CD14-positive monocyte (primary cell): ENCODE measurements at regions not wholly inside any gene's neighbourhood (a gene's known extent, or its start where the extent isn't known, plus 50 kb on each side); places are given as distances from the start of the nearest gene placed in this dataset.
A peak's percentile ranks its signal among the peaks of the same experiment; 100 is the strongest.

ENCODE experiments used
- DNase-seq, 3 donors: peaks; one replicate each; pipeline ENCODE4 v3.0.0-alpha.2; 2011 to 2022
- H2AFZ ChIP-seq: 2 replicates; pipeline ENCODE4 v1.6.0; 2012; ENCODE audit warnings: mild to moderate bottlenecking, low read depth, low read length, inconsistent platforms; ENCODE audit not compliant: insufficient read depth, poor library complexity, severe bottlenecking
- H3K27ac ChIP-seq, 2 donors: 1 replicate in 1 of 2; 2 replicates in 1 of 2; pipeline ENCODE4 v1.5.1; 2012 to 2013; ENCODE audit warnings: low read length in 2 of 2, control low read depth in 1 of 2, inconsistent platforms in 1 of 2, low read depth in 1 of 2, mild to moderate bottlenecking in 1 of 2
- H3K27me3 ChIP-seq, 2 donors: one replicate each; pipeline versions ENCODE4 v1.6.0 to v1.6.1; 2011 to 2013; ENCODE audit warnings: low read length in 2 of 2; ENCODE audit not compliant: control insufficient read depth in 2 of 2, insufficient read depth in 2 of 2
- H3K36me3 ChIP-seq, 2 donors: replicated peaks in 1 of 2; 1 replicate in 1 of 2; 2 replicates in 1 of 2; pipeline versions ENCODE4 v1.5.1 to v1.6.1; 2012 to 2013; ENCODE audit warnings: low read length in 2 of 2, control low read depth in 1 of 2, inconsistent platforms in 1 of 2, mild to moderate bottlenecking in 1 of 2; ENCODE audit not compliant: insufficient read depth in 2 of 2, control insufficient read depth in 1 of 2
- H3K4me1 ChIP-seq, 2 donors: 1 replicate in 1 of 2; 2 replicates in 1 of 2; pipeline versions ENCODE4 v1.5.1 to v1.6.1; 2012 to 2013; ENCODE audit warnings: low read length in 2 of 2, control low read depth in 1 of 2, inconsistent platforms in 1 of 2, mild to moderate bottlenecking in 1 of 2, moderate library complexity in 1 of 2; ENCODE audit not compliant: insufficient read depth in 2 of 2, control insufficient read depth in 1 of 2
- H3K4me2 ChIP-seq: replicated peaks from 2 replicates; pipeline ENCODE3; 2012; ENCODE audit warnings: low read length, moderate library complexity, mild to moderate bottlenecking; ENCODE audit not compliant: poor library complexity, severe bottlenecking; ENCODE audit errors: extremely low read depth
- H3K4me3 ChIP-seq, 3 experiments: fragments of 200-600 bp in 1 of 3; sonication (generic) in 1 of 3; replicated peaks in 1 of 3; 1 replicate in 2 of 3; 2 replicates in 1 of 3; pipeline ENCODE4 v1.5.1; 2011 to 2013; ENCODE audit warnings: low read length in 3 of 3, mild to moderate bottlenecking in 3 of 3, control low read depth in 2 of 3, low read depth in 2 of 3, inconsistent platforms in 1 of 3, moderate library complexity in 1 of 3
- H3K79me2 ChIP-seq: 2 replicates; pipeline ENCODE4 v1.6.0; 2012; ENCODE audit warnings: mild to moderate bottlenecking, control low read depth, inconsistent platforms, low read length, moderate library complexity; ENCODE audit not compliant: insufficient read depth
- H3K9ac ChIP-seq: 2 replicates; pipeline ENCODE4 v1.6.0; 2017; ENCODE audit warnings: low read length, mild to moderate bottlenecking; ENCODE audit not compliant: insufficient read depth, poor library complexity, severe bottlenecking
- H3K9me3 ChIP-seq, 2 donors: replicated peaks in 1 of 2; 1 replicate in 1 of 2; 2 replicates in 1 of 2; pipeline versions ENCODE4 v1.5.1 to v1.6.1; 2012 to 2013; ENCODE audit warnings: low read length in 2 of 2, control low read depth in 1 of 2; ENCODE audit not compliant: control insufficient read depth in 1 of 2, insufficient read depth in 1 of 2
- H4K20me1 ChIP-seq: 2 replicates; pipeline ENCODE4 v1.6.0; 2012; ENCODE audit warnings: mild to moderate bottlenecking, low read length, control low read depth, moderate library complexity; ENCODE audit not compliant: insufficient read depth
- H3K27ac Mint-ChIP-seq, 7 donors: one replicate each; pipeline ENCODE4 v1.8.0; 2020; ENCODE audit warnings: mild to moderate bottlenecking in 7 of 7, mixed read lengths in 7 of 7, moderate library complexity in 6 of 7, inconsistent platforms in 2 of 7
- H3K27me3 Mint-ChIP-seq, 3 donors: one replicate each; pipeline ENCODE4 v1.8.0; 2021 to 2022; ENCODE audit warnings: low read depth in 3 of 3, mild to moderate bottlenecking in 3 of 3, mixed read lengths in 3 of 3, moderate library complexity in 3 of 3, inconsistent platforms in 1 of 3
- H3K36me3 Mint-ChIP-seq, 2 donors: one replicate each; pipeline ENCODE4 v1.8.0; 2020; ENCODE audit warnings: mixed read lengths in 2 of 2, inconsistent platforms in 1 of 2, mild to moderate bottlenecking in 1 of 2
- H3K4me1 Mint-ChIP-seq: one replicate; pipeline ENCODE4 v1.8.0; 2020; ENCODE audit warnings: mild to moderate bottlenecking, mixed read lengths
- H3K4me3 Mint-ChIP-seq, 2 donors: one replicate each; pipeline ENCODE4 v1.8.0; 2020; ENCODE audit warnings: mild to moderate bottlenecking in 2 of 2, mixed read lengths in 2 of 2, moderate library complexity in 1 of 2
- H3K9me3 Mint-ChIP-seq, 7 donors: one replicate each; pipeline ENCODE4 v1.8.0; 2020 to 2022; ENCODE audit warnings: mixed read lengths in 7 of 7, mild to moderate bottlenecking in 6 of 7, moderate library complexity in 6 of 7, inconsistent platforms in 2 of 7
- WGBS: methylation state at CpG from one replicate; pipeline ENCODE4 v1.1.5; 2013; ENCODE audit warnings: missing lambda C conversion rate; ENCODE audit not compliant: insufficient coverage; 5-methylcytosine and 5-hydroxymethylcytosine counted together
- intact Hi-C, 2 donors: fragments of 100-400 bp; cut with micrococcal nuclease; formaldehyde crosslinking; loops; one replicate each; pipeline versions ENCODE4 v1.15.0 to v1.15.1; 2023
- TF ChIP-seq, protein P1 (sequence below): fragments of 200-600 bp; IDR thresholded peaks from one replicate; pipeline ENCODE4 v1.8.0; 2022; ENCODE audit warnings: antibody characterized with exemption, mild to moderate bottlenecking

DNA sequence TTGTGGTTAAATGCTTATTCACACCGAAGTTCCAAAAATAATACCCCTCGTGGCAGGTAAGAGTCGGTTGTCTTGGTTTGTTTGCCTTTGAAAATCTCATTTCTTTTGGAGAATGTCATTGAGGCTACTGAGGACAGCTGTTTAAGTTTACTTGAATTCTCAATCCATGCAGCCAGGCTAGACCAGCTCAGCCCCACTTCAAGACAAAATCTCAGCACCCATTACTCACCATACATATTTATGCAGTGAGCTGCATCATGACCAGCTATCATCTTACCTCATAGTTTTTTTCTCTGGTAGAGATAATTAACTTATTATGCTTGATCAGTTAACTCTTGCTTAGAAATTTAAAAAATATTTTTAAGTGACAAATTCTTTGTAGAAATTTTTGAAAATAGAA, 115.9 kb downstream of the HAUS1 start:
- Histone ChIP-seq H3K9ac (no peak overlapping the region), H3K4me3 (no peak overlapping the region), H3K27ac (no peak overlapping the region), H3K9me3 (no peaks in the 10 kb centered on the region), H4K20me1 (peaks cover 78% of the 10 kb centered on the region), H3K4me1 (peaks cover 17 to 21% of the 10 kb centered on the region in 2 donors), H3K79me2 (peaks cover 91% of the 10 kb centered on the region), H3K27me3 (no peaks in the 10 kb centered on the region), H3K4me2 (no peak overlapping the region), H2AFZ (no peak overlapping the region), H3K36me3 (peaks cover 34 to 50% of the 10 kb centered on the region in 2 donors)
- Mint-ChIP-seq H3K4me1 (peaks cover 24% of the 10 kb centered on the region), H3K27ac (peak overlapping the region in 1 of 7 donors; percentile 7), H3K4me3 (no peak overlapping the region), H3K36me3 (peaks cover 45 to 47% of the 10 kb centered on the region in 2 donors), H3K27me3 (no peaks in the 10 kb centered on the region), H3K9me3 (no peaks in the 10 kb centered on the region)
- DNase-seq, result no peak
- intact Hi-C loops, result no loop called here
- 100% methylated on average over 1 of the region's 3 CpGs for WGBS
- TF ChIP-seq, protein P1, sequence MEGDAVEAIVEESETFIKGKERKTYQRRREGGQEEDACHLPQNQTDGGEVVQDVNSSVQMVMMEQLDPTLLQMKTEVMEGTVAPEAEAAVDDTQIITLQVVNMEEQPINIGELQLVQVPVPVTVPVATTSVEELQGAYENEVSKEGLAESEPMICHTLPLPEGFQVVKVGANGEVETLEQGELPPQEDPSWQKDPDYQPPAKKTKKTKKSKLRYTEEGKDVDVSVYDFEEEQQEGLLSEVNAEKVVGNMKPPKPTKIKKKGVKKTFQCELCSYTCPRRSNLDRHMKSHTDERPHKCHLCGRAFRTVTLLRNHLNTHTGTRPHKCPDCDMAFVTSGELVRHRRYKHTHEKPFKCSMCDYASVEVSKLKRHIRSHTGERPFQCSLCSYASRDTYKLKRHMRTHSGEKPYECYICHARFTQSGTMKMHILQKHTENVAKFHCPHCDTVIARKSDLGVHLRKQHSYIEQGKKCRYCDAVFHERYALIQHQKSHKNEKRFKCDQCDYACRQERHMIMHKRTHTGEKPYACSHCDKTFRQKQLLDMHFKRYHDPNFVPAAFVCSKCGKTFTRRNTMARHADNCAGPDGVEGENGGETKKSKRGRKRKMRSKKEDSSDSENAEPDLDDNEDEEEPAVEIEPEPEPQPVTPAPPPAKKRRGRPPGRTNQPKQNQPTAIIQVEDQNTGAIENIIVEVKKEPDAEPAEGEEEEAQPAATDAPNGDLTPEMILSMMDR, result no peak

DNA sequence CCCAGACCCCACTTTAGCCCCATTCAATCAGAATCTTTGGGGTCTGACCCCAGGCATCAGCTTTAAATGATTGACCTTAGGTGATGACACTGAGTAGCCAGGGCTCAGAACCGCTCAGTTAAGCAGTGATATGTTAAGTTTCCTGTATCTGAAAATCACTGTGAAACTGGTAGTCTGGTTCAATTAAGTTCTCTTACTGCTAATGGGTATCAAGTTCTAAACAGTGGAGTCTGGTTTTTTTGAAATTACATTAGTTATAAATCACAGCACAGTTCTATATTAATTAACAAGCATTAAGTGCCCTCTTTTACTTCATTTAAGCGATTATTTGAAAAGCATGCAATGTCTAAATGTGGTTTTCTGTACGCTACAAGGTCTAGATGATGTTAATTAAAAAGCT, 117.9 kb downstream of the HAUS1 start:
- WGBS, result 93% methylated on average over 2 of the region's 3 CpGs
- peak overlapping the region in 1 of 2 donors; percentile 77 for H3K27ac ChIP-seq
- H3K36me3 Mint-ChIP-seq, result peaks cover 33 to 38% of the 10 kb centered on the region in 2 donors
- H3K4me1 ChIP-seq, result peaks cover 17 to 21% of the 10 kb centered on the region in 2 donors
- H4K20me1 ChIP-seq, result peaks cover 71% of the 10 kb centered on the region
- no peak overlapping the region for H3K4me2 ChIP-seq
- TF ChIP-seq, protein P1, result no peak
- DNase-seq, result no peak
- no peaks in the 10 kb centered on the region for H3K9me3 ChIP-seq
- H3K9ac ChIP-seq, result no peak overlapping the region
- no peaks in the 10 kb centered on the region for H3K27me3 Mint-ChIP-seq
- no peak overlapping the region for H3K4me3 Mint-ChIP-seq
- intact Hi-C loops, result no loop called here
- H3K27me3 ChIP-seq, result no peaks in the 10 kb centered on the region
- H3K4me3 ChIP-seq, result no peak overlapping the region
- peak overlapping the region in 6 of 7 donors; percentile 4 to 81 (median 12) for H3K27ac Mint-ChIP-seq
- peaks cover 26% of the 10 kb centered on the region for H3K4me1 Mint-ChIP-seq
- no peak overlapping the region for H2AFZ ChIP-seq
- peaks cover 22 to 38% of the 10 kb centered on the region in 2 donors for H3K36me3 ChIP-seq
- peaks cover 78% of the 10 kb centered on the region for H3K79me2 ChIP-seq
- H3K9me3 Mint-ChIP-seq, result no peaks in the 10 kb centered on the region
